MM.1S (cell line): ENCODE measurements at regions not wholly inside any gene's neighbourhood (a gene's known extent, or its start where the extent isn't known, plus 50 kb on each side); places are given as distances from the start of the nearest gene placed in this dataset.

Experiments
- DNase-seq: peaks from one replicate; pipeline ENCODE4 v3.0.0-alpha.2; 2015
- H2AFZ ChIP-seq: fragments of 300-600 bp; sonication (generic); 2 replicates; pipeline ENCODE4 v1.6.0; 2016; ENCODE audit warnings: antibody characterized with exemption, low read length
- H3F3A ChIP-seq: fragments of 300-600 bp; sonication (generic); 2 replicates; pipeline ENCODE4 v1.6.1; 2016; ENCODE audit warnings: mild to moderate bottlenecking, antibody characterized with exemption, low read length, moderate library complexity, mixed read lengths; ENCODE audit not compliant: insufficient read depth
- H3K27ac ChIP-seq: fragments of 300-600 bp; sonication (generic); 2 replicates; pipeline ENCODE4 v1.5.1; 2016; ENCODE audit warnings: mild to moderate bottlenecking, low read length
- H3K27me3 ChIP-seq: fragments of 300-600 bp; sonication (generic); replicated peaks from 2 replicates; pipeline ENCODE4 v1.6.0; 2016; ENCODE audit warnings: low read length; ENCODE audit not compliant: insufficient read depth
- H3K36me3 ChIP-seq: fragments of 300-600 bp; sonication (generic); replicated peaks from 2 replicates; pipeline ENCODE4 v1.6.1; 2016; ENCODE audit warnings: mild to moderate bottlenecking, low read length, mixed read lengths; ENCODE audit not compliant: insufficient read depth
- H3K4me1 ChIP-seq: fragments of 300-600 bp; sonication (generic); 2 replicates; pipeline ENCODE4 v1.6.1; 2016; ENCODE audit warnings: low read length, mixed read lengths
- H3K4me2 ChIP-seq: fragments of 300-600 bp; sonication (generic); 2 replicates; pipeline ENCODE4 v1.6.0; 2016; ENCODE audit warnings: low read depth, low read length
- H3K4me3 ChIP-seq: fragments of 300-600 bp; sonication (generic); 2 replicates; pipeline ENCODE4 v1.5.1; 2016; ENCODE audit warnings: low read length, mixed read lengths
- H3K79me2 ChIP-seq: fragments of 300-600 bp; sonication (generic); 2 replicates; pipeline ENCODE4 v1.6.1; 2016; ENCODE audit warnings: mixed run types, low read length, mixed read lengths
- H3K9ac ChIP-seq: fragments of 300-600 bp; sonication (generic); 2 replicates; pipeline ENCODE4 v1.6.1; 2016; ENCODE audit warnings: low read length, mixed read lengths
- H3K9me2 ChIP-seq: fragments of 300-600 bp; sonication (generic); replicated peaks from 2 replicates; pipeline ENCODE4 v1.6.1; 2016; ENCODE audit warnings: mild to moderate bottlenecking, low read length, mixed read lengths; ENCODE audit not compliant: insufficient read depth
- H3K9me3 ChIP-seq: fragments of 300-600 bp; sonication (generic); replicated peaks from 2 replicates; pipeline ENCODE4 v1.6.1; 2016; ENCODE audit warnings: mild to moderate bottlenecking, low read length, mixed read lengths; ENCODE audit not compliant: insufficient read depth
- H4K20me1 ChIP-seq: fragments of 300-600 bp; sonication (generic); 2 replicates; pipeline ENCODE4 v1.6.1; 2016; ENCODE audit warnings: mild to moderate bottlenecking, low read length, moderate library complexity, mixed read lengths; ENCODE audit not compliant: insufficient read depth
- CTCF ChIP-seq: fragments of 300-600 bp; sonication (generic); IDR thresholded peaks from 2 replicates; pipeline ENCODE4 v1.5.1; 2016; ENCODE audit warnings: antibody characterized with exemption, low read length, mixed read lengths
- EZH2 ChIP-seq: fragments of 300-600 bp; sonication (generic); optimal IDR thresholded peaks from 2 replicates; pipeline ENCODE3; 2017; ENCODE audit warnings: low read depth, mild to moderate bottlenecking, antibody characterized with exemption, low read length, mixed read lengths
- EZH2phosphoT487 ChIP-seq: fragments of 300-600 bp; sonication (generic); IDR thresholded peaks from 2 replicates; pipeline ENCODE4 v1.6.1; 2018; ENCODE audit warnings: antibody characterized with exemption, low read length

- no peak for DNase-seq
- TF ChIP-seq EZH2phosphoT487 (no peak), CTCF (no peak), EZH2 (no peak)
- H2AFZ ChIP-seq: no peak overlapping the region
- no peak overlapping the region for H3K27ac ChIP-seq
- no peaks in the 10 kb centered on the region for H3K27me3 ChIP-seq
- no peaks in the 10 kb centered on the region for H4K20me1 ChIP-seq
- no peaks in the 10 kb centered on the region for H3K4me1 ChIP-seq
- no peaks in the 10 kb centered on the region for H3K79me2 ChIP-seq
- no peak overlapping the region for H3K4me3 ChIP-seq
- H3K9me2 ChIP-seq: no peaks in the 10 kb centered on the region
- H3K9me3 ChIP-seq: no peaks in the 10 kb centered on the region
- H3F3A ChIP-seq: no peaks in the 10 kb centered on the region
- H3K36me3 ChIP-seq: no peaks in the 10 kb centered on the region
- H3K9ac ChIP-seq: no peak overlapping the region
- H3K4me2 ChIP-seq: no peak overlapping the region
Measured at GRCh38 chr4:33864290-33864859, 2379.9 kb downstream of the ARAP2 start.

- Histone ChIP-seq H3F3A (no peaks in the 10 kb centered on the region), H3K4me3 (no peak overlapping the region), H4K20me1 (no peaks in the 10 kb centered on the region), H3K4me1 (no peaks in the 10 kb centered on the region), H3K27me3 (no peaks in the 10 kb centered on the region), H3K79me2 (no peaks in the 10 kb centered on the region), H3K9me3 (no peaks in the 10 kb centered on the region; the same call in 1 of the 2 replicates), H3K36me3 (no peaks in the 10 kb centered on the region), H2AFZ (no peak overlapping the region), H3K27ac (no peak overlapping the region), H3K9me2 (no peaks in the 10 kb centered on the region), H3K9ac (no peak overlapping the region), H3K4me2 (no peak overlapping the region)
- TF ChIP-seq CTCF (no peak), EZH2 (no peak), EZH2phosphoT487 (no peak)
- DNase-seq: no peak
Measured at GRCh38 chr4:33873791-33874190, 2370.5 kb downstream of the ARAP2 start.

GRCh38 chr4:33878710-33879109 lies 2365.6 kb downstream of the ARAP2 start:
- no peak overlapping the region for H3K4me2 ChIP-seq
- TF ChIP-seq EZH2: no peak
- no peak for TF ChIP-seq CTCF
- TF ChIP-seq EZH2phosphoT487: no peak
- H3F3A ChIP-seq: no peaks in the 10 kb centered on the region
- no peaks in the 10 kb centered on the region for H3K9me3 ChIP-seq
- no peaks in the 10 kb centered on the region for H3K9me2 ChIP-seq
- no peak overlapping the region for H3K27ac ChIP-seq
- H3K79me2 ChIP-seq: no peaks in the 10 kb centered on the region
- H4K20me1 ChIP-seq: no peaks in the 10 kb centered on the region
- H3K4me1 ChIP-seq: no peaks in the 10 kb centered on the region
- H3K36me3 ChIP-seq: no peaks in the 10 kb centered on the region
- no peak overlapping the region for H3K9ac ChIP-seq
- H3K27me3 ChIP-seq: no peaks in the 10 kb centered on the region
- no peak overlapping the region for H2AFZ ChIP-seq
- no peak overlapping the region for H3K4me3 ChIP-seq
- no peak for DNase-seq

- TF ChIP-seq EZH2phosphoT487 (no peak), EZH2 (no peak), CTCF (no peak)
- Histone ChIP-seq H3K36me3 (no peaks in the 10 kb centered on the region), H4K20me1 (no peaks in the 10 kb centered on the region), H3K4me2 (no peak overlapping the region), H3K4me3 (no peak overlapping the region), H3K4me1 (no peaks in the 10 kb centered on the region), H3K79me2 (no peaks in the 10 kb centered on the region), H2AFZ (no peak overlapping the region), H3K27ac (no peak overlapping the region), H3K9ac (no peak overlapping the region), H3K9me3 (no peaks in the 10 kb centered on the region), H3K9me2 (no peaks in the 10 kb centered on the region), H3K27me3 (no peaks in the 10 kb centered on the region), H3F3A (no peaks in the 10 kb centered on the region)
- DNase-seq: no peak
Measured at GRCh38 chr4:33881176-33881575, 2363.1 kb downstream of the ARAP2 start.
